ENCODE measurements at regions not wholly inside any gene's neighbourhood (a gene's known extent, or its start where the extent isn't known, plus 50 kb on each side); places are given as distances from the start of the nearest gene placed in this dataset.

- DNase-seq = no peak
Observed at GRCh38 chr4:185993328-185993973, 75.5 kb upstream of the TLR3 start.

GRCh38 chr4:185994750-185995149 is 74.2 kb upstream of the TLR3 start:
- no peak for DNase-seq

- no peak for DNase-seq
Observed at GRCh38 chr4:185995665-185996064, 73.3 kb upstream of the TLR3 start.

GRCh38 chr4:185997296-185997695 is 71.7 kb upstream of the TLR3 start:
- no peak for DNase-seq

GRCh38 chr4:185998791-185999190 is 70.2 kb upstream of the TLR3 start:
- no peak for DNase-seq

GRCh38 chr4:185999207-185999606 is 69.7 kb upstream of the TLR3 start:
- DNase-seq = no peak

GRCh38 chr4:186002853-186003252 is 66.1 kb upstream of the TLR3 start:
- DNase-seq = no peak

GRCh38 chr4:186003746-186004145 is 65.2 kb upstream of the TLR3 start:
- no peak for DNase-seq

- no peak for DNase-seq
Observed at GRCh38 chr4:186008057-186008456, 60.9 kb upstream of the TLR3 start.

- no peak for DNase-seq
Observed at GRCh38 chr4:186009976-186010375, 59.0 kb upstream of the TLR3 start.

- no peak for DNase-seq
Observed at GRCh38 chr4:186010821-186011220, 58.1 kb upstream of the TLR3 start.

GRCh38 chr4:186012071-186012470 is 56.9 kb upstream of the TLR3 start:
- no peak for DNase-seq

GRCh38 chr4:186013419-186014186 is 55.4 kb upstream of the TLR3 start:
- no peak for DNase-seq

- no peak for DNase-seq
Observed at GRCh38 chr4:186015212-186015817, 53.6 kb upstream of the TLR3 start.

GRCh38 chr4:186016796-186017195 is 52.2 kb upstream of the TLR3 start:
- no peak for DNase-seq

- DNase-seq = no peak
Observed at GRCh38 chr4:186017801-186018200, 51.2 kb upstream of the TLR3 start.

GRCh38 chr4:186018261-186018660 is 50.7 kb upstream of the TLR3 start:
- no peak for DNase-seq

- DNase-seq = no peak
Observed at GRCh38 chr4:186018784-186019183, 50.2 kb upstream of the TLR3 start.

Measured in CD4-positive, alpha-beta T cell treated with Interleukin-4 for 1 hour (primary cell).